ENCODE measurements at regions not wholly inside any gene's neighbourhood (a gene's known extent, or its start where the extent isn't known, plus 50 kb on each side); places are given as distances from the start of the nearest gene placed in this dataset.

- Histone ChIP-seq H3K4me2 (no peak overlapping the region), H4K20me1 (ENCODE audit: insufficient read depth) (no peaks in the 10 kb centered on the region), H2AFZ (ENCODE audit: low read depth) (no peak overlapping the region), H3K36me3 (ENCODE audit: insufficient read depth) (no peaks in the 10 kb centered on the region), H3K27ac (no peak overlapping the region), H3K4me1 (ENCODE audit: low read depth, poor library complexity, severe bottlenecking) (no peaks in the 10 kb centered on the region), H3K9ac (no peak overlapping the region), H3K27me3 (ENCODE audit: insufficient read depth, low read depth) (no peaks in the 10 kb centered on the region), H3K79me2 (ENCODE audit: insufficient read depth, low read depth) (no peaks in the 10 kb centered on the region), H3K4me3 (IDR thresholded peaks at IDR 0.05; ENCODE audit: insufficient read depth, low read depth, low read length) (no peak overlapping the region)
- no peak for TF ChIP-seq CTCF (conservative IDR thresholded peaks at IDR 0.05; ENCODE audit: low read depth, low read length)
These were observed 50.1 kb upstream of the PJA1 start for GRCh38 chrX:69215161-69215875.
